Esophagus mucosa (tissue), 1 donor: ENCODE measurements at regions not wholly inside any gene's neighbourhood (a gene's known extent, or its start where the extent isn't known, plus 50 kb on each side); places are given as distances from the start of the nearest gene placed in this dataset.
A peak's percentile ranks its signal among the peaks of the same experiment; 100 is the strongest.
"Not testable (repeated sequence)": the region's sequence is repeated elsewhere in the genome, so short reads cannot be mapped to it uniquely, and the experiment has no call there.

Experiments
- ATAC-seq: fragments of 200-7000 bp; cut with Tn5 transposase; one replicate; pipeline ENCODE4 v1.9.1; 2020
- donor health status: DM: yes; HTN: yes; CAD: no.

- ATAC-seq: no peak
These were observed 115.8 kb downstream of the MPP7 start for GRCh38 chr10:28186887-28187578.

DNA sequence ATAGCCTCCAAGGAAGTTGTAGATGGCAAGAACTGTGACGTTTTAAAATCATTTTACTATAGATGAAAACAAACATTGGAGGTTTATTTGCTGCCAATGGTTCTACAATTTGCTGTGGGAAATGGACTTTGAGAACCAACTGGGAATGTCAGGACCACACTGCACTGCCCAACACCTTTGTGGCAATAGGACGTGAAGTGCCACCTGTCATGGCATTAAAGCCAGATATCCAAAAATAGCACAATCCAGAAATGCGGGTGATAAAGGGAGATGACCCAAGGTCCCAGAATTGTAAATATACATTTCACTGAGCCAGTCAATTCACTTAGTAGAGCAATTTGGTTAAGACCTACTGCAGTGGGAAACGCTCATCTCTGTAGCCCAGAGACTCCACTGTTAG lies 116.4 kb downstream of the MPP7 start:
- ATAC-seq: no peak

DNA sequence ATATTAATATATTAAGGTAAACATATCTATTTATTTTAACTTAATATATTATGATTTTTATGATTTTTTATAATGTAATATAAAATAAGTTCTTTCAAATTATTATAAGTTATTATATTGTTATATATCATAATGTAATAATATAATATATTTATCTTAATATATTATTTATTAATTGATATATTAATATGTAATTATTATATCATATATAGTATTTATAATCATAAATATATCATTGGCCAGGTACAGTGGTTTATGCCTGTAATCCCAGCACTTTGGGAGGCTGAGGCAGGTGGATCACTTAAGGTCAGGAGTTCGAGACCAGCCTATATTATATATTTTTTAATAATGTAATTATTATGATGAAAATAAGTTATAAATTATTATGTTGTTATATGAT lies 118.1 kb downstream of the MPP7 start:
- ATAC-seq: no peak

GRCh38 chr10:28181478-28182096 lies 121.3 kb downstream of the MPP7 start:
- no peak for ATAC-seq

DNA sequence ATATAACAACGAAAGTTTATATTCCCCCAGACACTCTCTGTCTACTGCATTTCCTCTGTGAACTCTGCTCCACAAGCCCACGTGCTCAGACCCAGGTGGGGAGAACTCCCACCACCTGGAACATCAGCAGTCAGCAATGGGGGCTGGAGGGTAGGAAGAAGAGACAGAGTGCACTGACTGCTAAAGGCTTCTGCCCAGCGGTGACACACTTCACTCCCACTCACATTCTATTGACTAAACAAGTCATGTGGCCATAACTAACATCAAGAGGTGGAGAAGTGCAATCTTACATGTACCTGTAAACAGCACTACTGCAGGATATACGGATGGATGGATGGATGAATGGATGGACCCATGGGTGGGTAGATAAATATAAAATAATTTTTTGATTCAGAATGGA lies 122.2 kb downstream of the MPP7 start:
- ATAC-seq: no peak

- no peak for ATAC-seq
These were observed 123.1 kb downstream of the MPP7 start for GRCh38 chr10:28179743-28180099.

GRCh38 chr10:28179006-28179742 lies 123.7 kb downstream of the MPP7 start:
- ATAC-seq: peak; percentile 75

GRCh38 chr10:28177944-28178637 lies 124.8 kb downstream of the MPP7 start:
- ATAC-seq: no peak

DNA sequence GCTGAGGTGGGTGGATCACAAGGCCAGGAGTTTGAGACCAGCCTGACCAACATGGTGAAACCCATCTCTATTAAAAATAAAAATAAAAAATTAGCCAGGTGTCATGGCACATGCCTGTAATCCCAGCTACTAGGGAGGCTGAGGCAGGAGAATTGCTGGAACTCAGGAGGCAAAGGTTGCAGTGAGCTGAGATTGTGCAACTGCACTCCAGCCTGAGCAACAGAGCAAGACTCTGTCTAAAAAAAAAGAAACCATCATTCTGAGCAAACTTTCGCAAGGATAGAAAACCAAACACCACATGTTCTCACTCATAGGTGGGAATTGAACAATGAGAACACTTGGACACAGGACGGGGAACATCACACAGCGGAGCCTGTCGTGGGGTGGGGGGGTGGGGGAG lies 126.4 kb downstream of the MPP7 start:
- ATAC-seq: not testable (repeated sequence)

- ATAC-seq: no peak
These were observed 130.6 kb downstream of the MPP7 start for GRCh38 chr10:28172223-28172610.

- peak; percentile 59 for ATAC-seq
These were observed 131.2 kb downstream of the MPP7 start for GRCh38 chr10:28171468-28172222.

GRCh38 chr10:28169525-28169924 lies 133.3 kb downstream of the MPP7 start:
- no peak for ATAC-seq

GRCh38 chr10:28160866-28161405 lies 141.9 kb downstream of the MPP7 start:
- ATAC-seq: no peak

- ATAC-seq: no peak
These were observed 145.5 kb downstream of the MPP7 start for GRCh38 chr10:28157379-28157778.

- no peak for ATAC-seq
These were observed 147.1 kb downstream of the MPP7 start for GRCh38 chr10:28155726-28156125.

- ATAC-seq: no peak
These were observed 151.2 kb downstream of the MPP7 start for GRCh38 chr10:28151636-28152035.

DNA sequence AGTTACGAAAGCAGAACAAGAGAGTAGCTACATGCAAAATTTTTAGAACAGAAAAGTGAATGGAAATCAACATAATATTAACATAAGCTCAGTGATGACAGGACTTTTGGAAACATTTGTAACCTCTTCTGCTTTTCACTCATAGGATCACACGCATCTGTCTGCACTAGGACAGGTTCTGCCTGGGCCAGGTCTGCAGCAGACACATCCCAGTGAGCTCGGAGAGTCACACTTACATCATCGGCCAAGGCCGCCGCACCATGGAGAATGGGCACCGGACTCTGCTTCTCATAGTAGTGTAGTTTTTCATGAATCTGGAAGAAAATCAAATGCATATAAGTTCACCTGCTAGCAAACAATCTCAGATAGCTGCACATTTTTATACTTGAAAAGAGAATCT lies 150.9 kb upstream of the ODAD2 start:
- no peak for ATAC-seq

DNA sequence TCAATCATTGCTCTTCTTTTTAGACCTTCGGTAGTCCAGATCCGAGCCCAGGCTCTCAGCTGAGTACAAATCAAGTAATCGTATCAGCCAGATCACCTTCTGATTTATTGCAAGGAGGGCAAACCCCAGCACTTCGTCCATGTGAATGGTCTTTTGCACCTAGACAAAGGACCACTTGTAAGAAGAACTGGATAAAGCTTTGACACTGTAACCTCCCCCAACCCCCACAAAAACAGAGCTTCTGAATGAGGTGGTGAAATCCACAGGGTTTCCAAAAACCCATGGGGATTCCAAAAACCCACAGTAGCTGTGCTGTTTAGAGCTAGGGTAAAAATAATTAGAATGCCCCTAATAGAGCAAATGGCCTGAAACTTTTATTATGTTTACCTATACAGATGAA lies 148.8 kb upstream of the ODAD2 start:
- ATAC-seq: no peak

DNA sequence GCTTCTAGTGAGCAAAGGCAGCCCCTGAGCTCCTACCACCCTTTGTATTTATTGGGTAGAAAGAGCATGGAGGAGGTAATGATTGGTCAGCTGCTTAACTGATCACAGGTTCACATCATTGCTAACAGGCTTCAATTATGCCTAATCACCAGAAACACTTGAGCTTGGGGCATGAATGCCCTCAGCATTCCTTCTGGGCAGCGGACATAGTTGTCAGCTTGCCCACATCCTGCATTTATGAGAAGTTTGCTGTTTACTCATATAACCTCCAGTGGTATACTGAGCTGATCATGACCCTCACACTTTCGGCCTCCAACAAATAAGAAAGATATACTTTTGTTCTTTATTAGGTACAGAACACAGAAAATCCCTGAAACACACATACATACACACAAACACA lies 140.3 kb upstream of the ODAD2 start:
- ATAC-seq: no peak

DNA sequence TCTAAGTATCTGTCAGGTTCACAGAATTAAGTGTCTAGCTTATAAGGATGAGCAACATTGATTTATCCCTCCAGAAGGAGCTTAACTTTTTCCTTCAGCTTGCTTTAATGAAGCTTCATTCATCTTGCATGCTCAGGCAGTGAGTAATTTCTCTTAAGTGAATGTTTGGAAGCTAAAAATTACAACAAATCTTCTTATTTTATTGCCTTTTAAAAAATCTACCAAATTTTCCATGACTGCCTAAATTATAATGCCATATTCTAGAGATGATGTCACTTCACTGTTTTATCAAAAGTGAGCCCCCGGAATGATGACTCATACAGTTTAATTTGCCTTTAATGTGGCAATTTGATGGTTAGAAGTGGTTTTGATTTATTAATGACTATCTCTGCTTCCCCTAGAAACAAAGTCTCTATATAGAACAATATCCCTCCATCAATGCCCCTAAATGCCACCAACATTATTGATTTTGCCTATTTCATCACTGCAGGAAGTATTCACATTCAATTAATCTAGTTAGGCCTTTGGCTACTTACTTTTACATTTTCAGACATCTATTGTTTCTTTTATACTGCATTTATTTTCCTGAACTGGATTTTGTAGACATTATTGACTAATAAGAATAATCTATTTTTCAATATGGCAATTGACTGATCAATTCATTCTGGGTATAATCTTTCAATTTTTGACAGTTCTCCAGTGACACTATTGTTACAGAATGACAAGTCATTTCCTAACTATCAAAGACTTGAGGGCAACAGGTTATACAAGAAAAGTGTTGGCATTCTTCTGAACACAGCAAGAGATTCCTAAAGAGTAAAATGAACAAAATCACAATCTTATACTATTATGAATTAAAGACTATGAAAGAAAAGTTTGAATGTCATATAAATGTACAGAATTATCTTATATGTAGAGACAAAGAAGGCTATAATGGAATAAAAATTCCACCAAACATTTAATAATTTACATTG lies 139.3 kb upstream of the ODAD2 start:
- no peak for ATAC-seq

GRCh38 chr10:28135258-28135657 lies 136.4 kb upstream of the ODAD2 start:
- no peak for ATAC-seq
